Glutamatergic neuron (in vitro differentiated cells): ENCODE measurements at regions not wholly inside any gene's neighbourhood (a gene's known extent, or its start where the extent isn't known, plus 50 kb on each side); places are given as distances from the start of the nearest gene placed in this dataset.
A peak's percentile ranks its signal among the peaks of the same experiment; 100 is the strongest.

Experiments used
- DNase-seq: peaks from one replicate; pipeline ENCODE4 v3.0.0; 2022
- H3K27ac Mint-ChIP-seq: one replicate; pipeline ENCODE4 v1.8.0; 2020; ENCODE audit warnings: mild to moderate bottlenecking, mixed read lengths, inconsistent platforms; ENCODE audit not compliant: unreplicated experiment
- H3K27me3 Mint-ChIP-seq: one replicate; pipeline ENCODE4 v1.8.0; 2020; ENCODE audit warnings: mild to moderate bottlenecking, moderate library complexity, mixed read lengths, inconsistent platforms; ENCODE audit not compliant: unreplicated experiment
- H3K36me3 Mint-ChIP-seq: one replicate; pipeline ENCODE4 v1.8.0; 2020; ENCODE audit warnings: mild to moderate bottlenecking, mixed read lengths, inconsistent platforms; ENCODE audit not compliant: unreplicated experiment
- H3K4me1 Mint-ChIP-seq: one replicate; pipeline ENCODE4 v1.8.0; 2020; ENCODE audit warnings: mild to moderate bottlenecking, low read depth, mixed read lengths, inconsistent platforms; ENCODE audit not compliant: unreplicated experiment
- H3K4me3 Mint-ChIP-seq: one replicate; pipeline ENCODE4 v1.8.0; 2020; ENCODE audit warnings: mild to moderate bottlenecking, mixed read lengths, inconsistent platforms; ENCODE audit not compliant: unreplicated experiment
- H3K9me3 Mint-ChIP-seq: one replicate; pipeline ENCODE4 v1.8.0; 2020; ENCODE audit warnings: mild to moderate bottlenecking, moderate library complexity, mixed read lengths, inconsistent platforms; ENCODE audit not compliant: unreplicated experiment
- TF ChIP-seq, protein P1 (sequence below): fragments of 200-600 bp; sonication (generic); IDR thresholded peaks from one replicate; pipeline ENCODE4 v1.5.0; 2021; ENCODE audit not compliant: partially characterized antibody, unreplicated experiment

GRCh38 chr14:61847861-61848260, 85.6 kb downstream of the SNAPC1 start:
- Mint-ChIP-seq H3K9me3 (peaks cover 1% of the 10 kb centered on the region), H3K36me3 (no peaks in the 10 kb centered on the region), H3K4me1 (no peaks in the 10 kb centered on the region), H3K4me3 (no peak overlapping the region), H3K27ac (no peak overlapping the region), H3K27me3 (no peaks in the 10 kb centered on the region)
- no peak for DNase-seq
- TF ChIP-seq, protein P1, sequence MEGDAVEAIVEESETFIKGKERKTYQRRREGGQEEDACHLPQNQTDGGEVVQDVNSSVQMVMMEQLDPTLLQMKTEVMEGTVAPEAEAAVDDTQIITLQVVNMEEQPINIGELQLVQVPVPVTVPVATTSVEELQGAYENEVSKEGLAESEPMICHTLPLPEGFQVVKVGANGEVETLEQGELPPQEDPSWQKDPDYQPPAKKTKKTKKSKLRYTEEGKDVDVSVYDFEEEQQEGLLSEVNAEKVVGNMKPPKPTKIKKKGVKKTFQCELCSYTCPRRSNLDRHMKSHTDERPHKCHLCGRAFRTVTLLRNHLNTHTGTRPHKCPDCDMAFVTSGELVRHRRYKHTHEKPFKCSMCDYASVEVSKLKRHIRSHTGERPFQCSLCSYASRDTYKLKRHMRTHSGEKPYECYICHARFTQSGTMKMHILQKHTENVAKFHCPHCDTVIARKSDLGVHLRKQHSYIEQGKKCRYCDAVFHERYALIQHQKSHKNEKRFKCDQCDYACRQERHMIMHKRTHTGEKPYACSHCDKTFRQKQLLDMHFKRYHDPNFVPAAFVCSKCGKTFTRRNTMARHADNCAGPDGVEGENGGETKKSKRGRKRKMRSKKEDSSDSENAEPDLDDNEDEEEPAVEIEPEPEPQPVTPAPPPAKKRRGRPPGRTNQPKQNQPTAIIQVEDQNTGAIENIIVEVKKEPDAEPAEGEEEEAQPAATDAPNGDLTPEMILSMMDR, result no peak

GRCh38 chr14:61854898-61855297, 92.7 kb downstream of the SNAPC1 start:
- H3K4me3 Mint-ChIP-seq, result no peak overlapping the region
- H3K27ac Mint-ChIP-seq, result no peak overlapping the region
- peaks cover 5% of the 10 kb centered on the region for H3K36me3 Mint-ChIP-seq
- no peak for DNase-seq
- TF ChIP-seq, protein P1, result no peak
- H3K27me3 Mint-ChIP-seq, result no peaks in the 10 kb centered on the region
- H3K4me1 Mint-ChIP-seq, result no peaks in the 10 kb centered on the region
- H3K9me3 Mint-ChIP-seq, result no peaks in the 10 kb centered on the region

DNA sequence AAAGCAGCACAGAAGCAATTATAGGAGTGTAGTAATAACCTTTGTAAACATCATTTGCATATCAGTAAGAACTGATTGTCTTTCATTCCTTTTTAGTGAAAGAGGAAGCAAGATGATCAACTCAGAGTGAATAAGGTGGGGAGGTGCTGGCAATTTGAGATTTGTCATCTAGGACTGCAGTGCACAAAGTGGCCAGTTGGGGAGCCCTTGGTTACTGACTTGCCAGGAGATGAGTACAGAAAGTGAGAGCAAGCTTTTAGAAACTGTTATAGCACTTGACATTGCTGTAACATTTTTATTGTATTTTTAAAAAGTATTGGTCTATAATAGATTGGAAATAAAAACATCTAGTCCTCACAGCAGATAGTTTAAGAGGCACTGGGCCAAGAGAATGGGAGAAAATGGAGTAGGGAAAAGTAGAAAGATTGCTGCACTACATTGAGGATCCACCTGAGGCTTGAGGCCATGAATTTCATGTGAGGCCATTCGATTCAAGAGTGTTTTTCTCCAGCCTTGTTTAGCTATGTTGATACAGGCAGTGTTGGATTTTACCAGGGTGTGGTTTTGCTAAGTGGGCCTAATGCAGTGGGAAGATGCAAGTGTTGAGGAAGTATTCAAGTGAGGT, 98.2 kb downstream of the SNAPC1 start:
- TF ChIP-seq, protein P1, result peak; percentile 89
- DNase-seq, result peak; percentile 79
- Mint-ChIP-seq H3K27me3 (peaks cover 4% of the 10 kb centered on the region), H3K36me3 (peaks cover 13% of the 10 kb centered on the region), H3K9me3 (peaks cover 2% of the 10 kb centered on the region), H3K4me1 (peaks cover 2% of the 10 kb centered on the region), H3K4me3 (no peak overlapping the region), H3K27ac (no peak overlapping the region)

DNA sequence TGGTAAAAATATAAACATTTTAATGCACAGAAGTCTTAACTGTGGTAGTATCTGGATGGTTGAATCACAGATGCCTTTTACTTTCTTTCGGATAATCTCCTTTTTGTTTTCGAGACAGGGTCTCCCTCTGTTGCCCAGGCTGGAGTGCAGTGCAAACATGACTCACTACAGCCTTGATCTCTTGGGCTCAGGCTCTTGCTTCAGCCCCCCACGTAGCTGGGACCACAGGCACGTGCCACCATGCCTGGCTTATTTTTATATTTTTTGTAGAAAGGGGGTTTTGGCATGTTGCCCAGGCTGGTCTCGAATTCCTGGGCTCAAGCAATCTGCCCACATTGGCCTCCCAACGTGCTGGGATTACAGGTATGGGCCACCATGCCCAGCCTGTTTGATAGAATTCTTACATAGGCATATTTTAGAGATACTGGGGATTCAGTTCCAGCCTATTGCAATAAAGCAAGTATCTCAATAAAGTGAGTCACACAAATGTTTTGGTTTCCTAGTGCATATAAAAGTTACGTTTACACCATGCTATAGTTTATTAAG, 99.2 kb downstream of the SNAPC1 start:
- H3K27ac Mint-ChIP-seq, result no peak overlapping the region
- no peak overlapping the region for H3K4me3 Mint-ChIP-seq
- peaks cover 2% of the 10 kb centered on the region for H3K9me3 Mint-ChIP-seq
- no peak for DNase-seq
- TF ChIP-seq, protein P1, result no peak
- peaks cover 4% of the 10 kb centered on the region for H3K27me3 Mint-ChIP-seq
- H3K36me3 Mint-ChIP-seq, result peaks cover 13% of the 10 kb centered on the region
- peaks cover 2% of the 10 kb centered on the region for H3K4me1 Mint-ChIP-seq

- Mint-ChIP-seq H3K36me3 (peaks cover 8% of the 10 kb centered on the region), H3K27me3 (peaks cover 4% of the 10 kb centered on the region), H3K9me3 (peaks cover 2% of the 10 kb centered on the region), H3K27ac (no peak overlapping the region), H3K4me3 (no peak overlapping the region), H3K4me1 (peaks cover 2% of the 10 kb centered on the region)
- DNase-seq, result no peak
- TF ChIP-seq, protein P1, result no peak
Measured at GRCh38 chr14:61864329-61864898, 102.2 kb downstream of the SNAPC1 start.
